HK-2 (cell line): ENCODE measurements at regions not wholly inside any gene's neighbourhood (a gene's known extent, or its start where the extent isn't known, plus 50 kb on each side); places are given as distances from the start of the nearest gene placed in this dataset.

Experiments
- DNase-seq: peaks from one replicate; pipeline ENCODE4 v3.0.0-alpha.2; 2018; ENCODE audit not compliant: unreplicated experiment

- DNase-seq: no peak
Observed at GRCh38 chr7:145645135-145645515, 471.5 kb upstream of the CNTNAP2 start.

- no peak for DNase-seq
Observed at GRCh38 chr7:145644426-145645134, 472.0 kb upstream of the CNTNAP2 start.

GRCh38 chr7:145643981-145644380 lies 472.6 kb upstream of the CNTNAP2 start:
- DNase-seq: no peak

- DNase-seq: no peak
Observed at GRCh38 chr7:145633513-145633912, 483.1 kb upstream of the CNTNAP2 start.

GRCh38 chr7:145624618-145625017 lies 492.0 kb upstream of the CNTNAP2 start:
- DNase-seq: no peak

- DNase-seq: no peak
Observed at GRCh38 chr7:145605963-145606362, 510.6 kb upstream of the CNTNAP2 start.

GRCh38 chr7:145599376-145599775 lies 517.2 kb upstream of the CNTNAP2 start:
- no peak for DNase-seq

- no peak for DNase-seq
Observed at GRCh38 chr7:145584401-145584800, 532.2 kb upstream of the CNTNAP2 start.

- DNase-seq: no peak
Observed at GRCh38 chr7:145582742-145583303, 533.8 kb upstream of the CNTNAP2 start.

GRCh38 chr7:145557805-145558204 lies 558.8 kb upstream of the CNTNAP2 start:
- no peak for DNase-seq

GRCh38 chr7:145543242-145543641 lies 573.4 kb upstream of the CNTNAP2 start:
- no peak for DNase-seq

- DNase-seq: no peak
Observed at GRCh38 chr7:145539910-145540309, 576.7 kb upstream of the CNTNAP2 start.

- no peak for DNase-seq
Observed at GRCh38 chr7:145534301-145534700, 582.3 kb upstream of the CNTNAP2 start.

- no peak for DNase-seq
Observed at GRCh38 chr7:145520284-145520683, 596.3 kb upstream of the CNTNAP2 start.

GRCh38 chr7:145511004-145511403 lies 605.6 kb upstream of the CNTNAP2 start:
- no peak for DNase-seq

- no peak for DNase-seq
Observed at GRCh38 chr7:145497911-145498525, 618.6 kb upstream of the CNTNAP2 start.

GRCh38 chr7:145490356-145490755 lies 626.2 kb upstream of the CNTNAP2 start:
- no peak for DNase-seq

- no peak for DNase-seq
Observed at GRCh38 chr7:145489609-145490008, 627.0 kb upstream of the CNTNAP2 start.

- no peak for DNase-seq
Observed at GRCh38 chr7:145488816-145489215, 627.8 kb upstream of the CNTNAP2 start.

- no peak for DNase-seq
Observed at GRCh38 chr7:145481985-145482384, 634.6 kb upstream of the CNTNAP2 start.

GRCh38 chr7:145478541-145478940 lies 638.1 kb upstream of the CNTNAP2 start:
- no peak for DNase-seq

GRCh38 chr7:145474009-145474686 lies 638.3 kb upstream of the TPK1 start:
- no peak for DNase-seq

GRCh38 chr7:145471883-145472282 lies 636.0 kb upstream of the TPK1 start:
- no peak for DNase-seq
